ENCODE measurements at regions not wholly inside any gene's neighbourhood (a gene's known extent, or its start where the extent isn't known, plus 50 kb on each side); places are given as distances from the start of the nearest gene placed in this dataset.
"Not testable (repeated sequence)": the region's sequence is repeated elsewhere in the genome, so short reads cannot be mapped to it uniquely, and the experiment has no call there.

GRCh38 chr2:129408570-129408969 lies 570.9 kb upstream of the RAB6C start:
- POLR2A ChIA-PET = no interaction called here
- no peaks in the 10 kb centered on the region for H4K20me1 ChIP-seq (ENCODE audit: insufficient read depth)
- no peaks in the 10 kb centered on the region for H3K27me3 ChIP-seq (ENCODE audit: insufficient read depth)
- no peak overlapping the region for H3K9ac ChIP-seq
- no peak overlapping the region for H3K27ac ChIP-seq (ENCODE audit: low read depth in 2 of 2, low read length in 1 of 2)
- no peak overlapping the region for H3K4me2 ChIP-seq
- H3K4me1 ChIP-seq (ENCODE audit: control insufficient read depth in 1 of 2, insufficient read depth in 2 of 2, low read depth in 1 of 2, low read length in 1 of 2) = no peaks in the 10 kb centered on the region
- H3K9me3 ChIP-seq = peaks cover 4% of the 10 kb centered on the region
- no peaks in the 10 kb centered on the region for H3K9me2 ChIP-seq
- H3F3A ChIP-seq (replicated peaks; ENCODE audit: insufficient read depth) = no peaks in the 10 kb centered on the region
- 20% methylated on average over 1 of the region's 1 CpG for WGBS (ENCODE audit: low lambda C conversion rate)
- TF ChIP-seq, protein P1, sequence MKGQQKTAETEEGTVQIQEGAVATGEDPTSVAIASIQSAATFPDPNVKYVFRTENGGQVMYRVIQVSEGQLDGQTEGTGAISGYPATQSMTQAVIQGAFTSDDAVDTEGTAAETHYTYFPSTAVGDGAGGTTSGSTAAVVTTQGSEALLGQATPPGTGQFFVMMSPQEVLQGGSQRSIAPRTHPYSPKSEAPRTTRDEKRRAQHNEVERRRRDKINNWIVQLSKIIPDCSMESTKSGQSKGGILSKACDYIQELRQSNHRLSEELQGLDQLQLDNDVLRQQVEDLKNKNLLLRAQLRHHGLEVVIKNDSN (IDR thresholded peaks at IDR 0.05; ENCODE audit: borderline replicate concordance, low read depth) = no peak
- no peak for TF ChIP-seq CHD2 (IDR thresholded peaks at IDR 0.05; ENCODE audit: low read length, partially characterized antibody)
- no peak for TF ChIP-seq MXI1 (IDR thresholded peaks at IDR 0.05; ENCODE audit: low read depth, low read length)
- TF ChIP-seq, protein P2, sequence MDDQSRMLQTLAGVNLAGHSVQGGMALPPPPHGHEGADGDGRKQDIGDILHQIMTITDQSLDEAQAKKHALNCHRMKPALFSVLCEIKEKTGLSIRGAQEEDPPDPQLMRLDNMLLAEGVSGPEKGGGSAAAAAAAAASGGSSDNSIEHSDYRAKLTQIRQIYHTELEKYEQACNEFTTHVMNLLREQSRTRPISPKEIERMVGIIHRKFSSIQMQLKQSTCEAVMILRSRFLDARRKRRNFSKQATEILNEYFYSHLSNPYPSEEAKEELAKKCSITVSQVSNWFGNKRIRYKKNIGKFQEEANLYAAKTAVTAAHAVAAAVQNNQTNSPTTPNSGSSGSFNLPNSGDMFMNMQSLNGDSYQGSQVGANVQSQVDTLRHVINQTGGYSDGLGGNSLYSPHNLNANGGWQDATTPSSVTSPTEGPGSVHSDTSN (IDR thresholded peaks at IDR 0.05) = no peak
- TF ChIP-seq FOXM1 (IDR thresholded peaks at IDR 0.05; ENCODE audit: low read depth) = no peak
- no peak for TF ChIP-seq POLR2AphosphoS5 (IDR thresholded peaks at IDR 0.05; ENCODE audit: low read depth, low read length)
- no peak for TF ChIP-seq TCF12 (IDR thresholded peaks at IDR 0.05)
- TF ChIP-seq TAF1 (IDR thresholded peaks at IDR 0.05; ENCODE audit: borderline replicate concordance, low read depth, low read length) = no peak
- no peak for TF ChIP-seq MEF2A (IDR thresholded peaks at IDR 0.05; ENCODE audit: borderline replicate concordance, low read depth)
- no peak for TF ChIP-seq FOSL2 (IDR thresholded peaks at IDR 0.05; ENCODE audit: borderline replicate concordance, low read depth)
- no peak for TF ChIP-seq SMC3 (IDR thresholded peaks at IDR 0.05; ENCODE audit: low read depth, low read length)
- TF ChIP-seq RCOR1 (IDR thresholded peaks at IDR 0.05; ENCODE audit: low read length) = no peak
- TF ChIP-seq NFIC (IDR thresholded peaks at IDR 0.05; ENCODE audit: borderline replicate concordance) = no peak
- no peak for TF ChIP-seq IRF3 (IDR thresholded peaks at IDR 0.05; ENCODE audit: low read depth, low read length)
- no peak for TF ChIP-seq FOXJ3 (CRISPR knock-in tag; IDR thresholded peaks at IDR 0.05)
- no peak for TF ChIP-seq RXRA (IDR thresholded peaks at IDR 0.05; ENCODE audit: borderline replicate concordance, low read depth)
- no peak for TF ChIP-seq CTCF (IDR thresholded peaks at IDR 0.05)
- no peak for TF ChIP-seq SIN3A (IDR thresholded peaks at IDR 0.05; ENCODE audit: borderline replicate concordance, low read depth, low read length)
- TF ChIP-seq RFX5 (IDR thresholded peaks at IDR 0.05; ENCODE audit: low read length) = no peak
- DNase-seq = no peak
- H3K79me2 ChIP-seq (ENCODE audit: insufficient read depth) = no peaks in the 10 kb centered on the region
- H2AFZ ChIP-seq (ENCODE audit: low read depth) = no peak overlapping the region
- CTCF ChIA-PET = interaction anchor here (1.5 kb wide), 1 partner anchor 12 kb away, joined by 4 read pairs; no protein-coding TSS in a partner anchor
- H3K4me3 ChIP-seq (ENCODE audit: low read depth in 2 of 2, low read length in 1 of 2) = no peak overlapping the region
- H3K36me3 ChIP-seq (replicated peaks in 1 of 2; ENCODE audit: control insufficient read depth in 1 of 2, insufficient read depth in 2 of 2, low read length in 1 of 2) = no peaks in the 10 kb centered on the region

DNA sequence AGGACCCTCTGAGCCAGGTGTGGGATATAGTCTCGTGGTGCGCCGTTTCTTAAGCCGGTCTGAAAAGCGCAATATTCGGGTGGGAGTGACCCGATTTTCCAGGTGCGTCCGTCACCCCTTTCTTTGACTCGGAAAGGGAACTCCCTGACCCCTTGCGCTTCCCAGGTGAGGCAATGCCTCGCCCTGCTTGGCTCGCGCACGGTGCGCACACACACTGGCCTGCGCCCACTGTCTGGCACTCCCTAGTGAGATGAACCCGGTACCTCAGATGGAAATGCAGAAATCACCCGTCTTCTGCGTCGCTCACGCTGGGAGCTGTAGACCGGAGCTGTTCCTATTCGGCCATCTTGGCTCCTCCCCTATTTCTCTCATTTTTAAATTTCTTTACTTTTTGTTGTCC lies 562.4 kb upstream of the RAB6C start:
- CTCF ChIA-PET = interaction anchor here (1.1 kb wide), 1 partner anchor 20 kb away, joined by 6 read pairs; no protein-coding TSS in a partner anchor
- 72% methylated on average over 6 of the region's 24 CpGs for WGBS (ENCODE audit: low lambda C conversion rate)
- not testable (repeated sequence) for DNase-seq

More for the DNA sequence above, 562.4 kb upstream of the RAB6C start:
- H3K27ac ChIP-seq (ENCODE audit: low read depth in 2 of 2, low read length in 1 of 2); H3K4me3 ChIP-seq (ENCODE audit: low read depth in 2 of 2, low read length in 1 of 2); H3K9ac ChIP-seq; H2AFZ ChIP-seq (ENCODE audit: low read depth); H3K27me3 ChIP-seq (ENCODE audit: insufficient read depth); H3K4me2 ChIP-seq; H3K36me3 ChIP-seq (replicated peaks in 1 of 2; ENCODE audit: control insufficient read depth in 1 of 2, insufficient read depth in 2 of 2, low read length in 1 of 2); H3F3A ChIP-seq (replicated peaks; ENCODE audit: insufficient read depth); H3K9me3 ChIP-seq; H3K79me2 ChIP-seq (ENCODE audit: insufficient read depth); H3K9me2 ChIP-seq; POLR2A ChIA-PET; H3K4me1 ChIP-seq (ENCODE audit: control insufficient read depth in 1 of 2, insufficient read depth in 2 of 2, low read depth in 1 of 2, low read length in 1 of 2); H4K20me1 ChIP-seq (ENCODE audit: insufficient read depth): not testable (repeated sequence)

Data from SK-N-SH (cell line).